ES-I3 (cell line): ENCODE measurements at regions not wholly inside any gene's neighbourhood (a gene's known extent, or its start where the extent isn't known, plus 50 kb on each side); places are given as distances from the start of the nearest gene placed in this dataset.

ENCODE experiments used
- H3K36me3 ChIP-seq: 2 replicates; pipeline ENCODE4 v1.6.1; 2013; ENCODE audit warnings: mild to moderate bottlenecking, low read length, control low read depth, moderate library complexity; ENCODE audit not compliant: insufficient read depth
- H3K4me1 ChIP-seq: 2 replicates; pipeline ENCODE4 v1.6.1; 2013; ENCODE audit warnings: mild to moderate bottlenecking, control low read depth, low read length; ENCODE audit not compliant: insufficient read depth
- H3K9ac ChIP-seq: 2 replicates; pipeline ENCODE4 v1.6.1; 2013; ENCODE audit warnings: low read depth, mild to moderate bottlenecking, low read length, moderate library complexity
- H3K9me3 ChIP-seq: 2 replicates; pipeline ENCODE4 v1.6.1; 2013; ENCODE audit warnings: mild to moderate bottlenecking, low read length, moderate library complexity; ENCODE audit not compliant: control insufficient read depth, insufficient read depth

GRCh38 chr11:119974467-119974866, 163.4 kb downstream of the TRIM29 start:
- Histone ChIP-seq H3K36me3 (no peaks in the 10 kb centered on the region), H3K9me3 (no peaks in the 10 kb centered on the region), H3K9ac (no peak overlapping the region), H3K4me1 (peaks cover 18% of the 10 kb centered on the region)

- Histone ChIP-seq H3K9me3 (no peaks in the 10 kb centered on the region), H3K36me3 (no peaks in the 10 kb centered on the region), H3K9ac (no peak overlapping the region), H3K4me1 (peaks cover 18% of the 10 kb centered on the region)
These were observed 163.9 kb downstream of the TRIM29 start for GRCh38 chr11:119974051-119974450.

- no peaks in the 10 kb centered on the region for H3K36me3 ChIP-seq
- no peaks in the 10 kb centered on the region for H3K9me3 ChIP-seq
- peaks cover 14% of the 10 kb centered on the region for H3K4me1 ChIP-seq
- no peak overlapping the region for H3K9ac ChIP-seq
These were observed 165.6 kb downstream of the TRIM29 start for GRCh38 chr11:119972281-119972680.

GRCh38 chr11:119970555-119971304, 167.2 kb downstream of the TRIM29 start:
- Histone ChIP-seq H3K36me3 (no peaks in the 10 kb centered on the region), H3K9ac (no peak overlapping the region), H3K9me3 (no peaks in the 10 kb centered on the region), H3K4me1 (peaks cover 13% of the 10 kb centered on the region)

- Histone ChIP-seq H3K36me3 (no peaks in the 10 kb centered on the region), H3K4me1 (peaks cover 21% of the 10 kb centered on the region), H3K9me3 (no peaks in the 10 kb centered on the region), H3K9ac (peak overlapping the region; percentile 13; the same call in 1 of the 2 replicates)
These were observed 173.5 kb downstream of the TRIM29 start for GRCh38 chr11:119964136-119965025.

- Histone ChIP-seq H3K9ac (no peak overlapping the region), H3K4me1 (no peaks in the 10 kb centered on the region), H3K9me3 (no peaks in the 10 kb centered on the region), H3K36me3 (no peaks in the 10 kb centered on the region)
These were observed 180.0 kb downstream of the TRIM29 start for GRCh38 chr11:119957951-119958350.

- Histone ChIP-seq H3K9me3 (no peaks in the 10 kb centered on the region), H3K4me1 (peaks cover 10% of the 10 kb centered on the region)
These were observed 185.5 kb downstream of the TRIM29 start for GRCh38 chr11:119952441-119952840.

GRCh38 chr11:119943298-119943655, 194.6 kb downstream of the TRIM29 start:
- H3K9ac ChIP-seq = no peak overlapping the region
- peaks cover 12% of the 10 kb centered on the region; the same call in 1 of the 2 replicates for H3K4me1 ChIP-seq
- no peaks in the 10 kb centered on the region for H3K36me3 ChIP-seq
- H3K9me3 ChIP-seq = no peaks in the 10 kb centered on the region

More at GRCh38 chr11:119952441-119952840, 185.5 kb downstream of the TRIM29 start:
- Histone ChIP-seq H3K9ac (no peak overlapping the region), H3K36me3 (no peaks in the 10 kb centered on the region)

GRCh38 chr11:119942583-119943297, 195.2 kb downstream of the TRIM29 start:
- Histone ChIP-seq H3K9ac (no peak overlapping the region), H3K36me3 (no peaks in the 10 kb centered on the region), H3K4me1 (peaks cover 12% of the 10 kb centered on the region; the same call in 1 of the 2 replicates), H3K9me3 (no peaks in the 10 kb centered on the region)

GRCh38 chr11:119941636-119942411, 196.1 kb downstream of the TRIM29 start:
- H3K4me1 ChIP-seq = peaks cover 12% of the 10 kb centered on the region; the same call in 1 of the 2 replicates
- H3K36me3 ChIP-seq = no peaks in the 10 kb centered on the region
- no peaks in the 10 kb centered on the region for H3K9me3 ChIP-seq
- H3K9ac ChIP-seq = no peak overlapping the region

- peaks cover 17% of the 10 kb centered on the region for H3K4me1 ChIP-seq
- H3K36me3 ChIP-seq = no peaks in the 10 kb centered on the region
- no peaks in the 10 kb centered on the region for H3K9me3 ChIP-seq
- no peak overlapping the region for H3K9ac ChIP-seq
These were observed 196.7 kb downstream of the TRIM29 start for GRCh38 chr11:119941171-119941570.

- no peaks in the 10 kb centered on the region for H3K9me3 ChIP-seq
- H3K4me1 ChIP-seq = peaks cover 24% of the 10 kb centered on the region
- no peak overlapping the region for H3K9ac ChIP-seq
- H3K36me3 ChIP-seq = no peaks in the 10 kb centered on the region
These were observed 197.4 kb downstream of the TRIM29 start for GRCh38 chr11:119940401-119940976.

- peaks cover 27% of the 10 kb centered on the region for H3K4me1 ChIP-seq
- H3K9ac ChIP-seq = no peak overlapping the region
- no peaks in the 10 kb centered on the region for H3K36me3 ChIP-seq
- no peaks in the 10 kb centered on the region for H3K9me3 ChIP-seq
These were observed 200.5 kb downstream of the TRIM29 start for GRCh38 chr11:119937412-119937811.
